ENCODE measurements at regions not wholly inside any gene's neighbourhood (a gene's known extent, or its start where the extent isn't known, plus 50 kb on each side); places are given as distances from the start of the nearest gene placed in this dataset.

DNA sequence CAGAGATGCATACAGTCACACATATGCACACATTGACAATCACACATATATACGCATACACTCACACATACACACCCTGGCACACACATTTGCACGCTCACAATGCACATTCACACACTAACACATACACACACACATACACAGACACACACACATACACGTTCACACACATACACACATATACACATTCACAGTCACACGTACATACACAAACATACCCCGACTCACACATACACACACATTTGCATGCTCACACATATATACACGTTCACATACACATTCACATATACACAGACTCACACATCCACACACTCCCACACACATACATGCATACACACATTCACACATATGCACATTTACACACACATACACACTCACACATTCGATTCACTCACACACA lies 366.8 kb upstream of the ID4 start:
- H3K4me1 ChIP-seq = no peaks in the 10 kb centered on the region
- intact Hi-C loops (cut with DNase I) = no loop called here
- H3K9ac ChIP-seq (ENCODE audit: low read depth in 2 of 2, low read length in 2 of 2) = no peak overlapping the region
- no peak for DNase-seq
- no peak overlapping the region for H3K27ac ChIP-seq
- H3K36me3 ChIP-seq = no peaks in the 10 kb centered on the region
- H3K9me3 ChIP-seq = no peaks in the 10 kb centered on the region
- H3K27me3 ChIP-seq = no peaks in the 10 kb centered on the region
- H3K4me3 ChIP-seq = no peak overlapping the region
- TF ChIP-seq, protein P1, sequence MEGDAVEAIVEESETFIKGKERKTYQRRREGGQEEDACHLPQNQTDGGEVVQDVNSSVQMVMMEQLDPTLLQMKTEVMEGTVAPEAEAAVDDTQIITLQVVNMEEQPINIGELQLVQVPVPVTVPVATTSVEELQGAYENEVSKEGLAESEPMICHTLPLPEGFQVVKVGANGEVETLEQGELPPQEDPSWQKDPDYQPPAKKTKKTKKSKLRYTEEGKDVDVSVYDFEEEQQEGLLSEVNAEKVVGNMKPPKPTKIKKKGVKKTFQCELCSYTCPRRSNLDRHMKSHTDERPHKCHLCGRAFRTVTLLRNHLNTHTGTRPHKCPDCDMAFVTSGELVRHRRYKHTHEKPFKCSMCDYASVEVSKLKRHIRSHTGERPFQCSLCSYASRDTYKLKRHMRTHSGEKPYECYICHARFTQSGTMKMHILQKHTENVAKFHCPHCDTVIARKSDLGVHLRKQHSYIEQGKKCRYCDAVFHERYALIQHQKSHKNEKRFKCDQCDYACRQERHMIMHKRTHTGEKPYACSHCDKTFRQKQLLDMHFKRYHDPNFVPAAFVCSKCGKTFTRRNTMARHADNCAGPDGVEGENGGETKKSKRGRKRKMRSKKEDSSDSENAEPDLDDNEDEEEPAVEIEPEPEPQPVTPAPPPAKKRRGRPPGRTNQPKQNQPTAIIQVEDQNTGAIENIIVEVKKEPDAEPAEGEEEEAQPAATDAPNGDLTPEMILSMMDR (IDR thresholded peaks at IDR 0.05) = no peak

DNA sequence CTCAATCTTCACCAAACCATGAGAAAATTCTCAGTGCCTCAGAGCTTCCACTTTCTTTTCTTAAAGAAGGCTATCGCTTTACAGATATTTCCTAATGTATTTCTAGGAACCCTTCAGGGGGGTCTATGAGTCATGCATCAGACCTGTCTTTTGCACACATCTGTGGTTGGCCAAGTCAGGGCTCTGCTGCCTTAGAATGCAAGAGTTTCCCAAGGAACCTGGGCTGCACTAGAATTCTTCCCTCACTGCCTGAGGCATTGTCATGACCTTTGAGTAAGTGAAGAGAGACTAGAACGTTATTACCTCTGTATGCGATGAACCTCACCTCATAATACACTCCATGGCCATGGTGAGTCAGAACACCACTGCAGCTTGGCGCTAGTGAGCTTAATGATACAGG lies 365.0 kb upstream of the ID4 start:
- Histone ChIP-seq H3K27me3 (no peaks in the 10 kb centered on the region), H3K36me3 (no peaks in the 10 kb centered on the region), H3K27ac (no peak overlapping the region), H3K4me1 (no peaks in the 10 kb centered on the region), H3K9me3 (no peaks in the 10 kb centered on the region), H3K9ac (ENCODE audit: low read depth in 2 of 2, low read length in 2 of 2) (no peak overlapping the region), H3K4me3 (no peak overlapping the region)
- intact Hi-C loops (cut with DNase I) = no loop called here
- DNase-seq = no peak
- TF ChIP-seq, protein P1 (IDR thresholded peaks at IDR 0.05) = no peak

GRCh38 chr6:19472850-19473249 lies 364.3 kb upstream of the ID4 start:
- TF ChIP-seq, protein P1 (IDR thresholded peaks at IDR 0.05) = no peak
- Histone ChIP-seq H3K27me3 (no peaks in the 10 kb centered on the region), H3K4me1 (no peaks in the 10 kb centered on the region), H3K27ac (no peak overlapping the region), H3K9me3 (no peaks in the 10 kb centered on the region), H3K4me3 (no peak overlapping the region), H3K36me3 (no peaks in the 10 kb centered on the region), H3K9ac (ENCODE audit: low read depth in 2 of 2, low read length in 2 of 2) (no peak overlapping the region)
- DNase-seq = no peak
- intact Hi-C loops (cut with DNase I) = no loop called here

DNA sequence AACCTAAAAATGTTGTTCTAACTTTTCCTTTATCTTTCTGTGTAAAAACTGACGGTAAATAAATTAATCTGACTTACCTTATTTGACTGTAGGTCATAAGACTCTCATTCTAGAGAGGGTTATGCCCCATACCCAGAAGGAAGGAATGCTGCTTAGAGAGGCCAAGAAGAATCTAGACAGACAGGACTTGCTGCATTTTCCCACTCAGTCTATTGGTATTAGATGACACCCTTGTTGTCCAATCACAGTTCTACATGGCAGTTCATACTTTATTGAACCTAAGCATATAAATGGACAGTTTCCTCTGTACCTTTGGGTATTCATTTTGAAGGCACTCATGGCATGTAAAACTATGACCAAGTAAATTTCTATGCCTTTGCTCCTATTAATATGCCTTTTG lies 359.6 kb upstream of the ID4 start:
- H3K27ac ChIP-seq = no peak overlapping the region
- intact Hi-C loops (cut with DNase I) = no loop called here
- TF ChIP-seq, protein P1 (IDR thresholded peaks at IDR 0.05) = no peak
- H3K4me1 ChIP-seq = no peaks in the 10 kb centered on the region
- no peak for DNase-seq
- no peaks in the 10 kb centered on the region for H3K36me3 ChIP-seq
- no peak overlapping the region for H3K9ac ChIP-seq (ENCODE audit: low read depth in 2 of 2, low read length in 2 of 2)
- no peaks in the 10 kb centered on the region for H3K27me3 ChIP-seq
- no peaks in the 10 kb centered on the region for H3K9me3 ChIP-seq
- no peak overlapping the region for H3K4me3 ChIP-seq

- Histone ChIP-seq H3K9me3 (no peaks in the 10 kb centered on the region), H3K9ac (ENCODE audit: low read depth in 2 of 2, low read length in 2 of 2) (no peak overlapping the region), H3K4me1 (no peaks in the 10 kb centered on the region), H3K27me3 (no peaks in the 10 kb centered on the region), H3K27ac (no peak overlapping the region), H3K36me3 (no peaks in the 10 kb centered on the region), H3K4me3 (no peak overlapping the region)
- no peak for DNase-seq
- intact Hi-C loops (cut with DNase I) = no loop called here
- TF ChIP-seq, protein P1 (IDR thresholded peaks at IDR 0.05) = no peak
Measured at GRCh38 chr6:19478273-19478672, 358.9 kb upstream of the ID4 start.

GRCh38 chr6:19478992-19479391 lies 358.2 kb upstream of the ID4 start:
- Histone ChIP-seq H3K27me3 (no peaks in the 10 kb centered on the region), H3K4me1 (no peaks in the 10 kb centered on the region), H3K4me3 (no peak overlapping the region), H3K36me3 (no peaks in the 10 kb centered on the region), H3K27ac (no peak overlapping the region), H3K9me3 (no peaks in the 10 kb centered on the region), H3K9ac (ENCODE audit: low read depth in 2 of 2, low read length in 2 of 2) (no peak overlapping the region)
- intact Hi-C loops (cut with DNase I) = no loop called here
- no peak for DNase-seq
- TF ChIP-seq, protein P1 (IDR thresholded peaks at IDR 0.05) = no peak
